NT2/D1 (cell line): ENCODE measurements at regions not wholly inside any gene's neighbourhood (a gene's known extent, or its start where the extent isn't known, plus 50 kb on each side); places are given as distances from the start of the nearest gene placed in this dataset.

Experiments used
- SUZ12 ChIP-seq: IDR thresholded peaks from 2 replicates; pipeline ENCODE4 v1.6.1; 2011; ENCODE audit not compliant: insufficient read length, insufficient read depth; ENCODE audit errors: extremely low read depth
- YY1 ChIP-seq: IDR thresholded peaks from 2 replicates; pipeline ENCODE4 v1.6.1; 2011; ENCODE audit not compliant: insufficient read length, insufficient read depth

DNA sequence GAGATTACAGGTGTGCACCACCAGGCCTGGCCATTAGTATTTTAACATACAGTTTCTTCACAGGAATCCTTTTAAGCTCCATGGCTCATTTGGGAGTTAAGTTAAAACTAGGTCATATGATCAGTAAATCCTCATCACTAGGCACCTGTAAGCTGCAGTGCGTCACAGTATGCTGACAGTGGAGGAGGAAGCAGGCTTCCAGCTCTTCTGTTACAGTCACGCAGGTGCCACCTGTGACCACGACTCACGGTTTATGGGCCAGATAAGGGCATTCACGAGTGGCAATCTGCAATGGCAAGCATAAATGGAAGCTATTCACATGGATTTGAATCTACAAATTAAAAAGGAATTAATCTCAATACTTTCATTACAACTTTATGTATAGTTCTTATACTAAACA, 129.4 kb upstream of the BCOR start:
- TF ChIP-seq SUZ12 (no peak), YY1 (no peak)
